NCI-H1436 (cell line): ENCODE measurements at regions not wholly inside any gene's neighbourhood (a gene's known extent, or its start where the extent isn't known, plus 50 kb on each side); places are given as distances from the start of the nearest gene placed in this dataset.

Source experiments
- DNase-seq: peaks from one replicate; lab custom pipeline; 2025; lab: John Stamatoyannopoulos, UW

- DNase-seq: no peak
These were observed 239.0 kb downstream of the EIPR1 start for GRCh38 chr2:3138621-3139020.

GRCh38 chr2:3137651-3138300 is 239.8 kb downstream of the EIPR1 start:
- DNase-seq: no peak

GRCh38 chr2:3135676-3136075 is 241.9 kb downstream of the EIPR1 start:
- no peak for DNase-seq

- DNase-seq: no peak
These were observed 243.5 kb downstream of the EIPR1 start for GRCh38 chr2:3134026-3134571.

GRCh38 chr2:3132966-3133365 is 244.7 kb downstream of the EIPR1 start:
- no peak for DNase-seq

- no peak for DNase-seq
These were observed 245.2 kb downstream of the EIPR1 start for GRCh38 chr2:3132466-3132865.

- DNase-seq: no peak
These were observed 245.8 kb downstream of the EIPR1 start for GRCh38 chr2:3131636-3132326.

- no peak for DNase-seq
These were observed 246.6 kb downstream of the EIPR1 start for GRCh38 chr2:3130889-3131635.

- no peak for DNase-seq
These were observed 247.2 kb downstream of the EIPR1 start for GRCh38 chr2:3130444-3130843.

GRCh38 chr2:3129867-3130266 is 247.8 kb downstream of the EIPR1 start:
- DNase-seq: no peak

- no peak for DNase-seq
These were observed 248.8 kb downstream of the EIPR1 start for GRCh38 chr2:3128786-3129185.

- peak; percentile 42 for DNase-seq
These were observed 249.9 kb downstream of the EIPR1 start for GRCh38 chr2:3127710-3128109.

- DNase-seq: peak; percentile 52
These were observed 250.6 kb downstream of the EIPR1 start for GRCh38 chr2:3126911-3127621.

GRCh38 chr2:3126171-3126910 is 251.3 kb downstream of the EIPR1 start:
- DNase-seq: no peak

GRCh38 chr2:3125761-3126130 is 251.9 kb downstream of the EIPR1 start:
- no peak for DNase-seq

GRCh38 chr2:3125001-3125760 is 252.4 kb downstream of the EIPR1 start:
- no peak for DNase-seq

- DNase-seq: no peak
These were observed 255.1 kb downstream of the EIPR1 start for GRCh38 chr2:3122525-3122924.

GRCh38 chr2:3121601-3122000 is 256.0 kb downstream of the EIPR1 start:
- DNase-seq: no peak

GRCh38 chr2:3117650-3118216 is 259.9 kb downstream of the EIPR1 start:
- no peak for DNase-seq

GRCh38 chr2:3116371-3116770 is 261.2 kb downstream of the EIPR1 start:
- DNase-seq: no peak
